IMR-90 (cell line): ENCODE measurements at regions not wholly inside any gene's neighbourhood (a gene's known extent, or its start where the extent isn't known, plus 50 kb on each side); places are given as distances from the start of the nearest gene placed in this dataset.

Experiments used
- ATAC-seq: fragments of 200-7000 bp; cut with Tn5 transposase; 2 replicates; pipeline ENCODE4 v1.9.1; 2020; ENCODE audit warnings: low read depth, mild to moderate bottlenecking, moderate library complexity
- BruUV-seq: library from RNA; stranded (reverse); fragments of 400-500 nt; replicated peaks from 2 replicates; lab custom pipeline; 2021; lab: Mats Ljungman, UMichigan
- CTCF ChIA-PET: fragments of 300-600 bp; formaldehyde crosslinking; extraction: SDS; loops from one replicate; lab custom pipeline; 2021; ENCODE audit warnings: antibody characterized with exemption; lab: Yijun Ruan, JAX
- POLR2A ChIA-PET: fragments of 300-600 bp; sonication (Branson Sonifier 250); formaldehyde crosslinking; loops from one replicate; lab custom pipeline; 2022; ENCODE audit warnings: antibody characterized with exemption; ENCODE audit not compliant: unreplicated experiment; lab: Charles Lee
- DNase-seq: peaks from one replicate; pipeline ENCODE4 v3.0.0; 2013
- H2AFZ ChIP-seq: replicated peaks from 2 replicates; pipeline ENCODE3; 2013; ENCODE audit warnings: low read length, mild to moderate bottlenecking; ENCODE audit not compliant: poor library complexity
- H2AK5ac ChIP-seq: 2 replicates; pipeline ENCODE4 v1.6.1; 2013; ENCODE audit warnings: low read depth, low read length, inconsistent platforms
- H2AK9ac ChIP-seq: replicated peaks from 2 replicates; pipeline ENCODE3; 2013; ENCODE audit warnings: mild to moderate bottlenecking, low read depth, low read length, moderate library complexity; ENCODE audit not compliant: poor library complexity
- H2BK120ac ChIP-seq: 2 replicates; pipeline ENCODE4 v1.6.1; 2013; ENCODE audit warnings: low read depth, low read length, inconsistent platforms
- H2BK15ac ChIP-seq: 3 replicates; pipeline ENCODE4 v1.6.1; 2013; ENCODE audit warnings: low read depth, low read length, inconsistent platforms
- H2BK20ac ChIP-seq: 2 replicates; pipeline ENCODE4 v1.6.1; 2013; ENCODE audit warnings: low read depth, mild to moderate bottlenecking, inconsistent platforms, low read length, moderate library complexity
- H2BK5ac ChIP-seq: 2 replicates; pipeline ENCODE4 v1.6.1; 2013; ENCODE audit warnings: mild to moderate bottlenecking, low read depth, low read length, inconsistent platforms; ENCODE audit not compliant: poor library complexity, severe bottlenecking
- H3K14ac ChIP-seq: replicated peaks from 2 replicates; pipeline ENCODE4 v1.6.1; 2013; ENCODE audit warnings: low read depth, low read length, inconsistent platforms
- H3K18ac ChIP-seq: 2 replicates; pipeline ENCODE4 v1.6.1; 2013; ENCODE audit warnings: low read depth, low read length, control low read depth
- H3K23ac ChIP-seq: 2 replicates; pipeline ENCODE4 v1.6.1; 2013; ENCODE audit warnings: low read depth, low read length, inconsistent platforms
- H3K27ac ChIP-seq: 2 replicates; pipeline ENCODE4 v1.5.1; 2013; ENCODE audit warnings: mild to moderate bottlenecking, control low read depth, low read length; ENCODE audit not compliant: insufficient read depth
- H3K27me3 ChIP-seq: 2 replicates; pipeline ENCODE4 v1.6.1; 2013; ENCODE audit warnings: low read length; ENCODE audit not compliant: control insufficient read depth, insufficient read depth
- H3K36me3 ChIP-seq: 2 replicates; pipeline ENCODE4 v1.6.1; 2013; ENCODE audit warnings: low read length, mixed read lengths; ENCODE audit not compliant: control insufficient read depth, insufficient read depth
- H3K4ac ChIP-seq: 2 replicates; pipeline ENCODE4 v1.6.1; 2013; ENCODE audit warnings: low read depth, low read length, inconsistent platforms
- H3K4me1 ChIP-seq: 2 replicates; pipeline ENCODE4 v1.6.1; 2013; ENCODE audit warnings: low read length, mixed read lengths; ENCODE audit not compliant: control insufficient read depth, insufficient read depth
- H3K4me2 ChIP-seq: 2 replicates; pipeline ENCODE4 v1.6.1; 2013; ENCODE audit warnings: low read depth, mild to moderate bottlenecking, control low read depth, low read length, moderate library complexity
- H3K4me3 ChIP-seq: 2 replicates; pipeline ENCODE4 v1.5.1; 2013; ENCODE audit warnings: low read depth, mild to moderate bottlenecking, control low read depth, low read length, moderate library complexity; ENCODE audit not compliant: insufficient read depth
- H3K56ac ChIP-seq: 2 replicates; pipeline ENCODE4 v1.6.1; 2013; ENCODE audit warnings: low read length, inconsistent platforms; ENCODE audit not compliant: insufficient read depth; ENCODE audit errors: extremely low read depth
- H3K79me1 ChIP-seq, 2 experiments: 2 replicates each; pipeline ENCODE4 v1.6.1; 2013; ENCODE audit warnings: low read length in 2 of 2, inconsistent platforms in 1 of 2, low read depth in 1 of 2
- H3K9ac ChIP-seq: 2 replicates; pipeline ENCODE4 v1.6.1; 2013; ENCODE audit warnings: low read depth, low read length, control low read depth
- H3K9me1 ChIP-seq: 2 replicates; pipeline ENCODE4 v1.6.1; 2013; ENCODE audit warnings: low read length, inconsistent platforms; ENCODE audit not compliant: insufficient read depth
- H3K9me3 ChIP-seq: 2 replicates; pipeline ENCODE4 v1.6.1; 2013; ENCODE audit warnings: low read length; ENCODE audit not compliant: control insufficient read depth, insufficient read depth
- H4K20me1 ChIP-seq: 2 replicates; pipeline ENCODE4 v1.6.1; 2013; ENCODE audit warnings: low read length, inconsistent platforms; ENCODE audit not compliant: insufficient read depth
- H4K5ac ChIP-seq: 2 replicates; pipeline ENCODE4 v1.6.1; 2013; ENCODE audit warnings: mild to moderate bottlenecking, low read depth, low read length, control low read depth
- H4K8ac ChIP-seq, 2 experiments: 2 replicates each; pipeline ENCODE4 v1.6.1; 2013; ENCODE audit warnings: low read depth in 2 of 2, low read length in 2 of 2, control low read depth in 1 of 2, inconsistent platforms in 1 of 2
- H4K91ac ChIP-seq: 2 replicates; pipeline ENCODE4 v1.6.1; 2013; ENCODE audit warnings: low read depth, low read length, inconsistent platforms; ENCODE audit not compliant: insufficient read depth
- BHLHE40 ChIP-seq: fragments of 150-350 bp; IDR thresholded peaks from 2 replicates; pipeline ENCODE4 v1.6.1; 2016; ENCODE audit warnings: mild to moderate bottlenecking, low read depth, low read length
- CEBPB ChIP-seq: IDR thresholded peaks from 2 replicates; pipeline ENCODE4 v1.6.1; 2012; ENCODE audit warnings: low read depth, low read length, improper control_type of control experiment
- CHD1 ChIP-seq: IDR thresholded peaks from 2 replicates; pipeline ENCODE4 v1.6.1; 2012; ENCODE audit warnings: low read depth, low read length, improper control_type of control experiment
- FOS ChIP-seq: fragments of 150-350 bp; IDR thresholded peaks from 2 replicates; pipeline ENCODE4 v1.6.1; 2016; ENCODE audit warnings: low read depth, low read length
- MAFK ChIP-seq: IDR thresholded peaks from 2 replicates; pipeline ENCODE4 v1.6.1; 2012; ENCODE audit warnings: low read depth, low read length, improper control_type of control experiment
- MAZ ChIP-seq: IDR thresholded peaks from 2 replicates; pipeline ENCODE4 v1.6.1; 2012; ENCODE audit warnings: low read depth, mild to moderate bottlenecking, low read length, improper control_type of control experiment, moderate library complexity, borderline replicate concordance
- MXI1 ChIP-seq: IDR thresholded peaks from 2 replicates; pipeline ENCODE4 v1.6.1; 2012; ENCODE audit warnings: low read depth, mild to moderate bottlenecking, low read length, moderate library complexity, borderline replicate concordance
- NFE2L2 ChIP-seq: fragments of 150-350 bp; IDR thresholded peaks from 2 replicates; pipeline ENCODE4 v1.6.1; 2016; ENCODE audit warnings: low read depth, mild to moderate bottlenecking, low read length
- POLR2A ChIP-seq: IDR thresholded peaks from 2 replicates; pipeline ENCODE4 v1.6.1; 2012; ENCODE audit warnings: mild to moderate bottlenecking, low read depth, low read length
- RAD21 ChIP-seq: IDR thresholded peaks from 2 replicates; pipeline ENCODE4 v1.6.1; 2012; ENCODE audit warnings: low read length, improper control_type of control experiment
- RCOR1 ChIP-seq: IDR thresholded peaks from 2 replicates; pipeline ENCODE4 v1.6.1; 2012; ENCODE audit warnings: mild to moderate bottlenecking, low read length, improper control_type of control experiment; ENCODE audit not compliant: insufficient replicate concordance
- RFX5 ChIP-seq: IDR thresholded peaks from 2 replicates; pipeline ENCODE4 v1.8.0; 2012; ENCODE audit warnings: low read depth, mild to moderate bottlenecking, low read length, moderate library complexity
- SMC3 ChIP-seq: fragments of 150-350 bp; IDR thresholded peaks from 2 replicates; pipeline ENCODE4 v1.6.1; 2016; ENCODE audit warnings: low read depth, mild to moderate bottlenecking, antibody characterized with exemption, low read length, moderate library complexity
- WGBS, 2 experiments: methylation state at CpG; one replicate each; pipeline versions ENCODE4 v1.1.5 to v1.1.7; 2013; ENCODE audit warnings: missing lambda C conversion rate in 2 of 2; ENCODE audit not compliant: insufficient read length in 1 of 2; ENCODE audit errors: extremely low coverage in 2 of 2; 5-methylcytosine and 5-hydroxymethylcytosine counted together
- dilution Hi-C: fragments of 300-500 bp; cut with HindIII; formaldehyde crosslinking; loops from one replicate; pipeline ENCODE4 v1.14.3; 2018; ENCODE audit warnings: low sequenced_read_pairs; ENCODE audit not compliant: unreplicated experiment
- in situ Hi-C: fragments of 300-500 bp; cut with MboI; formaldehyde crosslinking; loops from 3 replicates; pipeline ENCODE4 v1.14.3; 2019; ENCODE audit warnings: low sequenced_read_pairs, inconsistent platforms, mixed read lengths
- intact Hi-C: fragments of 100-400 bp; cut with micrococcal nuclease; formaldehyde crosslinking; loops from 2 replicates; pipeline ENCODE4 v1.10.0; 2022
- TF ChIP-seq, protein P1 (sequence below): fragments of 150-350 bp; IDR thresholded peaks from 2 replicates; pipeline ENCODE4 v1.6.1; 2016; ENCODE audit warnings: low read depth, mild to moderate bottlenecking, low read length, moderate library complexity, borderline replicate concordance
- TF ChIP-seq, protein P2 (sequence below): fragments of 150-350 bp; IDR thresholded peaks from 2 replicates; pipeline ENCODE4 v1.6.1; 2017; ENCODE audit warnings: mild to moderate bottlenecking, antibody characterized with exemption, low read length, low read depth
- TF ChIP-seq, protein P3 (sequence below): conservative IDR thresholded peaks from 2 replicates; pipeline ENCODE4 v1.5.1; 2012; ENCODE audit warnings: mild to moderate bottlenecking, low read depth, low read length, improper control_type of control experiment

DNA sequence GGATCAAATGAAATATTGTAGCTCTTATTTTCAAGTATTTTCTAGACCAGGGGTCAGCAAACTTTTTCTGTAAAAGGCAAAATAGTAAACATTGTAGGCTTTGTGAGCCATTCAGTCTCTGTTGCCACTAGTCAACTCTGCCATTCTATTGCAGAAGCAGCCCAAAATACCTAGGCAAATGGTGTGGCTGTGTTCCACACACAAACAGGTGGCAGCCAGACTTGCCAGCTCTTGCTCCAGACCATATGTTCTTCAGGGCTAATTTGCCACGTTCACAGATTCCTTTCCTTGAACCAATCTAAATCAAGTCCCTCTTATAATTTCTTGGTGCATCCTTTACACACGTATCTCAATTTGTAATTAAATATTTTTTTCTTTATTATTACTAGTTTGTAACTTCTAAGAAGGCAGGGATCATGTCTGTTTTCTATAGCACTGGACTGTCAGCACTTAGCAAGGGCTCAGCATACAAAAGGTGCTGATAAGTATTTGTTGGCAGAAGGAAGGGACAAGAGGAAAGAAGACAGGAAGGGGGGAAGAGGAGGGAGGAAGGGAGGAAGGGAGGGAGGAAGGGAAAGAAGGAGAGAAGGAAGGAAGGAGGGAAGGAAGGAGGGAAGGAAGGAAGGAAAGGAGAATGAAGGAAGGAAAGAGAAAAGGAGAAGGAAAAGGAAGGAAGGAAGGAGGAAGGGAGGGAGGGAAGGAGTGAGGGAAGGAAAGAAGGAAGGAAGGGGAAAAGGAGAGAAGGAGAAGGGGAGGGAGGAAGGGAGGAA lies 106.5 kb upstream of the EDEM3 start:
- H3K9me3 ChIP-seq = no peaks in the 10 kb centered on the region
- DNase-seq (no peak), ATAC-seq (no peak)
- no peak overlapping the region for H2AK5ac ChIP-seq
- H2AK9ac ChIP-seq = no peak overlapping the region
- H3K4me1 ChIP-seq = no peaks in the 10 kb centered on the region
- H2AFZ ChIP-seq = no peak overlapping the region
- H3K18ac ChIP-seq = no peak overlapping the region
- H2BK15ac ChIP-seq = no peak overlapping the region
- H4K5ac ChIP-seq = no peak overlapping the region
- H2BK20ac ChIP-seq = no peak overlapping the region
- no peak overlapping the region for H4K8ac ChIP-seq
- no peaks in the 10 kb centered on the region for H4K20me1 ChIP-seq
- dilution Hi-C loops = no loop called here
- no CpG with 5 or more reads among the region's 2 CpGs for WGBS, 2 experiments
- no peaks in the 10 kb centered on the region for H3K27me3 ChIP-seq
- no peak for TF ChIP-seq CHD1
- TF ChIP-seq MAZ = no peak
- no peak for TF ChIP-seq FOS
- TF ChIP-seq, protein P1, sequence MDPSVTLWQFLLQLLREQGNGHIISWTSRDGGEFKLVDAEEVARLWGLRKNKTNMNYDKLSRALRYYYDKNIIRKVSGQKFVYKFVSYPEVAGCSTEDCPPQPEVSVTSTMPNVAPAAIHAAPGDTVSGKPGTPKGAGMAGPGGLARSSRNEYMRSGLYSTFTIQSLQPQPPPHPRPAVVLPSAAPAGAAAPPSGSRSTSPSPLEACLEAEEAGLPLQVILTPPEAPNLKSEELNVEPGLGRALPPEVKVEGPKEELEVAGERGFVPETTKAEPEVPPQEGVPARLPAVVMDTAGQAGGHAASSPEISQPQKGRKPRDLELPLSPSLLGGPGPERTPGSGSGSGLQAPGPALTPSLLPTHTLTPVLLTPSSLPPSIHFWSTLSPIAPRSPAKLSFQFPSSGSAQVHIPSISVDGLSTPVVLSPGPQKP = no peak
- TF ChIP-seq RAD21 = no peak
- no peak for TF ChIP-seq RFX5
- no peak for TF ChIP-seq SMC3
- no peak for TF ChIP-seq RCOR1
- no peak for TF ChIP-seq BHLHE40
- no peak for TF ChIP-seq CEBPB
- TF ChIP-seq POLR2A = no peak
- TF ChIP-seq NFE2L2 = no peak
- TF ChIP-seq, protein P2, sequence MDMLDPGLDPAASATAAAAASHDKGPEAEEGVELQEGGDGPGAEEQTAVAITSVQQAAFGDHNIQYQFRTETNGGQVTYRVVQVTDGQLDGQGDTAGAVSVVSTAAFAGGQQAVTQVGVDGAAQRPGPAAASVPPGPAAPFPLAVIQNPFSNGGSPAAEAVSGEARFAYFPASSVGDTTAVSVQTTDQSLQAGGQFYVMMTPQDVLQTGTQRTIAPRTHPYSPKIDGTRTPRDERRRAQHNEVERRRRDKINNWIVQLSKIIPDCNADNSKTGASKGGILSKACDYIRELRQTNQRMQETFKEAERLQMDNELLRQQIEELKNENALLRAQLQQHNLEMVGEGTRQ = no peak
- TF ChIP-seq, protein P3, sequence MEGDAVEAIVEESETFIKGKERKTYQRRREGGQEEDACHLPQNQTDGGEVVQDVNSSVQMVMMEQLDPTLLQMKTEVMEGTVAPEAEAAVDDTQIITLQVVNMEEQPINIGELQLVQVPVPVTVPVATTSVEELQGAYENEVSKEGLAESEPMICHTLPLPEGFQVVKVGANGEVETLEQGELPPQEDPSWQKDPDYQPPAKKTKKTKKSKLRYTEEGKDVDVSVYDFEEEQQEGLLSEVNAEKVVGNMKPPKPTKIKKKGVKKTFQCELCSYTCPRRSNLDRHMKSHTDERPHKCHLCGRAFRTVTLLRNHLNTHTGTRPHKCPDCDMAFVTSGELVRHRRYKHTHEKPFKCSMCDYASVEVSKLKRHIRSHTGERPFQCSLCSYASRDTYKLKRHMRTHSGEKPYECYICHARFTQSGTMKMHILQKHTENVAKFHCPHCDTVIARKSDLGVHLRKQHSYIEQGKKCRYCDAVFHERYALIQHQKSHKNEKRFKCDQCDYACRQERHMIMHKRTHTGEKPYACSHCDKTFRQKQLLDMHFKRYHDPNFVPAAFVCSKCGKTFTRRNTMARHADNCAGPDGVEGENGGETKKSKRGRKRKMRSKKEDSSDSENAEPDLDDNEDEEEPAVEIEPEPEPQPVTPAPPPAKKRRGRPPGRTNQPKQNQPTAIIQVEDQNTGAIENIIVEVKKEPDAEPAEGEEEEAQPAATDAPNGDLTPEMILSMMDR = no peak
- TF ChIP-seq MAFK = no peak
- TF ChIP-seq MXI1 = no peak
- H3K9ac ChIP-seq = no peak overlapping the region
- 0 out of 2 replicates have a peak, but pooled peaks cover 13% of the 10 kb centered on the region for H3K9me1 ChIP-seq
- no peak overlapping the region for H3K27ac ChIP-seq
- H3K14ac ChIP-seq = no peak overlapping the region
- no peak overlapping the region for H3K4me3 ChIP-seq
- no peak overlapping the region for H2BK5ac ChIP-seq
- in situ Hi-C loops = no loop called here
- BruUV-seq = no TSS peak
- POLR2A ChIA-PET = no interaction called here
- no peak overlapping the region for H3K4ac ChIP-seq
- H3K36me3 ChIP-seq = no peaks in the 10 kb centered on the region
- no peak overlapping the region for H3K23ac ChIP-seq
- no peak overlapping the region for H3K4me2 ChIP-seq
- H2BK120ac ChIP-seq = no peak overlapping the region
- CTCF ChIA-PET = no interaction called here
- H3K56ac ChIP-seq = no peak overlapping the region
- H3K79me1 ChIP-seq = peaks cover 0 to 4% of the 10 kb centered on the region in 2 experiments; a peak in 1 of 4 replicates
- H4K91ac ChIP-seq = no peak overlapping the region
- intact Hi-C loops = no loop called here
